HG02885 (cell line): ENCODE measurements at regions not wholly inside any gene's neighbourhood (a gene's known extent, or its start where the extent isn't known, plus 50 kb on each side); places are given as distances from the start of the nearest gene placed in this dataset.

Experiments
- ATAC-seq: cut with Tn5 transposase; IDR thresholded peaks from one replicate; pipeline ENCODE4 v1.9.1; 2021; ENCODE audit warnings: mild to moderate bottlenecking; ENCODE audit not compliant: unreplicated experiment, poor library complexity

DNA sequence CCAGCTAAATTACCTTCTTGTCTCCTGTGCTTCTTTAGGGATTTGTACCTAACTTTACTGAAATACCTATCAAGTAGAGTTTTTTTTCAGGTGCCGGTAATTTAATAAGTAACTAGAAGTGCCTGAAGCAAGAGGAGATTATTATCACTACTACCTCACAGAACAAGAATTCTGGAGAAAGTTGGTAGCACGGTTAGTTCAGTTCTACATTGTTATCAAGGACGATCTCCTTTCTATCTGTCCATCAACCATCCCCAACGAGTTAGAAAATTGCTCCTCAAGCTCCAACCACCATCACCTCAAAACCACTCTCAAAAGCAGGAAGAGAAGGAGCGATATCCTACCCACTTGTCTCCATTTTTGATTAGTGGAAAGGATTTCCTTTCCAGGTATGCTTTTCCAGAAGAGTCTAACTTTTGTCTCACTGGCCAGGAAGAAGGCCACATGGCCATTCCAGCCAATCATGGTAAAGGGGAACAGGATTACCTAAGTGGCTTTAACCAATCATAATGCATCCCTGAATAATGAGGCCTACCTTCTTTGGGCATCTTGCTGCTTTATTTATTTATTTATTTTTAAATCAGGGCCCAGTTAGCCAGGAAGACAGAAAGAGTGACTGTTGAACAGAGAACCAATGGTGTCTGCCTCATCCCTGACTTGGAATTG, 265.2 kb downstream of the SNX13 start:
- no peak for ATAC-seq

DNA sequence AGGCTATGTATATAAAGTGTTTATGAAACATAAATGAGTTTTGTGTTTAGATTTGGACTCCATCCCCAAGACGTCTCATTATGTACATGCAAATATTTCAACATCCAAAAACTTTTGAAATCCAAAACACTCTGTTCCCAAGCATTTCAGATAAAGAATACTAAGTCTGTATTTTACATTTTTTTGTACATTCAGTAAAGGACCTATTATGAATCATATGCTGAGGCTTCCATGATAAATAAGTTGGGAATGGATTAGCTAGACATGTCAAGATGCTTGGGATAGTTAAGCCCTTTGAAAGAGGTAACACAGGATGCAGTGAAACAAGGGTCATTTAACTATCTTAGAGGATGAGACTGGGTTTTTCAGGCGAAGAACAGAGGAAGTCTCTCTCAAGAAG, 262.9 kb downstream of the SNX13 start:
- ATAC-seq, result no peak

DNA sequence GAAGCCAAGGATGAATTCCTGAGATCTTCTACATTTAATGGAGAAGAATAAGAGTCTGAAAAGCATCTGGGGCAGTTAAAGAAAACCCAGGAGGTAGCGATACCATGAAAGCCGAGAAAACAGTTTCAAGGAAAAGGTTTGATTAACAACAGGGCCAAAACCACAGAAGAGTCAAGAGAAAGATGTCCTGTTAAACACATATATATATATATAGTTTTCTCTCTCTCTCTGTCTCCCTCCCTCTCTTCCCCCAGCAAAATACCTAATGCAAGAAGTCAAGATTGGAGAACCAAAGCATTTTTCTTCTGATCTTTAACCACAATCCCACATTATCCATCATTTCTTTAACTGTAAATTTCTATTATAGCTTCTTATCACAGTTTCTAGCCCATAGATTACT, 261.4 kb downstream of the SNX13 start:
- ATAC-seq, result no peak

DNA sequence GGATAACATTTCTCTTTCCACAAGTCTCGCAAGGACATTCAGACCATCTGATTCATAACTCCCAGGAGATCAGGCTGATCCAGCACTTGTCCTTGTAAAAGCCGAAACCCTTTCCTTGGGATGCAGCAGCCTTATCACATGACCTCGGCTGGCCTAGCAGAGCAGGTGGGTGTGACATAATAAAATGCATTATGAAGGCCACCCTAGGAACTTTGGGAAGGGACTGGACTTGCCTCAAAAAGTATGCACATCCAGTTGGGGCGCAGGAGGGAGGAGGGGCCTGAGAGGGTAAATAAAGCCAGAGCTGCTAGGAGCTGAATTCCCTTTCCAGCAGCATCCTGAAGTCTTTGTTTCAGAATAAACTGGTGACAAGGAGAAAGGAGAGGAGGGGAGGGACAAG, 260.8 kb downstream of the SNX13 start:
- ATAC-seq, result no peak

- no peak for ATAC-seq
Measured at GRCh38 chr7:17680026-17680425, 260.3 kb downstream of the SNX13 start.

GRCh38 chr7:17680943-17681351, 259.3 kb downstream of the SNX13 start:
- peak; percentile 41 for ATAC-seq

DNA sequence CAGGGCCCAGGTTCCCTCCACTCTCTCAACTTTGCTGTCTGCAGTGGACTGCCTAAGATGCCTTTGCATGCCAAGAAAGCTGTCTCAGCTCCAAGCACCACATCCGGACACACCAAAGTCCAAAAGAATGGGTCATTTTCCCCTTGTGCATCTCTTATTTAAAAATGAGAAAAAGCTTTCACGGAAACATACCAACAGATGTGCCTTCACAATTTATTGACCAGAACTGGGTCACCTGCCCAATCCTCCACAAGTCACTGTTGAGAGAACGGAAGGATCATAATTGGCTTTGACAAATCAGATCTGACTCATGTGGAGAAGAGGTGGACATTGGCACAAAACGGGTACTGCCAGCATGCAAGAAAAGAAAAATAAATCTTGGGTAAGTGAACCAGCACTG, 258.3 kb downstream of the SNX13 start:
- no peak for ATAC-seq

- ATAC-seq, result no peak
Measured at GRCh38 chr7:17682586-17682985, 257.7 kb downstream of the SNX13 start.

- no peak for ATAC-seq
Measured at GRCh38 chr7:17685141-17685540, 255.2 kb downstream of the SNX13 start.

GRCh38 chr7:17687361-17687760, 252.9 kb downstream of the SNX13 start:
- no peak for ATAC-seq

DNA sequence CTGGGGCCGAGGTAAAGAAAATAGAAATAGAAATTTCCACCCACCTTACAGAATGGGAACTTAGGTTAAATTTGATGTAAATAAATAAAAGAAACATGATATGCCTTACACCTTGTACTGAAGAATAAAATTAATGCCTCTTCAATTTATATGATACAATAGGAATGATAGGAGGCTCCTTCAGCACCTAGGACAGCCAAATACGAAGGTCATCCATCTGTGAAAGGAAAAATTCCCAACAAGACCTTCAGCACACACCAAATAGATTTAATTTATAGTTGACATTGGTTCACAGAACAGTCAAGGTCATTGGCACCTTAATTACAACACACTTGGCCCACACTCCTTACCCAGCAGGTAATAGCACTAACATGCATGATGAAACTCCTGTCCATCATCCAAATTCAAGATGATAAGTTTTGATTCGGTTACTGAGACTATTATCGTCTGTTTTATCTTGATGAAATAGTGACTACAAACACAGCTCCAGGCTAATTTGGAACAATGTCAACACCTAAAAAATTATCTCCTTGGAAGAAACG, 250.9 kb downstream of the SNX13 start:
- no peak for ATAC-seq

DNA sequence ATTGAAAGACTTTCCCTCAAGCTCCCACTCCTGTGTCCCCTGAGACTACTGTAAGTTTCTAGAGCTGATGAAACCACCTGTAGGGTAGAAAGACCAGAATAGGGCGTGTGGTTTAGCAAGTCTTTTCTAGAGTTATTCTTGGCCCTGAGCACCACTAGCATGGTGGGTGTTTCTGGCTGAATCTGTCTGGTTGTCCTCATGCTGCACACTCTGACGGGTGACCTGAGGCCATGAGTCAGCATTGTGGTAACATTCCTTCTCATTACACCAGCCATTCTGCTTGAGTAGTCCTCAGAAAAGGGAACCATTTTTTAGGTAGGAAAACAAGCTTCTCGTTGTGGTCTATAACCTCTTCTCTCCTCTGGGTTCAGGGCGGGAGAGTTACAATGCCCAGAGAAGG, 250.3 kb downstream of the SNX13 start:
- ATAC-seq, result peak; percentile 96

DNA sequence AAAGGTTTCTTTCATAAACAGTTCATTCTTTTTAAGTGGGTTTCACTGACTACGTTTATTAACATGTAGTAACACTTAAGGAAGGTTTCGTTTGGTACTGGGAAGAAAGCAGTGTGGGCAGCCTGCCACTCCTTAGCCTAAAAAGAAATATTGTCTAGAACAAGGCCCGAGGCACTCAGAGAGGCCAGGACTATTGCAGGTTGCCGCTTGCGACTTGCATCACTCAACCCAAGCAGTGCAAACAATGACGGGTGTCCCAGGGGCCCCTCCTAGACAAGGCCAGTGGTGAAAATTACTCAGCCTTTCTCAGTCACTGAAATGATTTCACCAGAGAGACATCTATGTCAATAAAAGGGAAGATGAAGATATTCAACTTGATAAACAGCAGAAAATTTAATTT, 243.9 kb downstream of the SNX13 start:
- no peak for ATAC-seq

DNA sequence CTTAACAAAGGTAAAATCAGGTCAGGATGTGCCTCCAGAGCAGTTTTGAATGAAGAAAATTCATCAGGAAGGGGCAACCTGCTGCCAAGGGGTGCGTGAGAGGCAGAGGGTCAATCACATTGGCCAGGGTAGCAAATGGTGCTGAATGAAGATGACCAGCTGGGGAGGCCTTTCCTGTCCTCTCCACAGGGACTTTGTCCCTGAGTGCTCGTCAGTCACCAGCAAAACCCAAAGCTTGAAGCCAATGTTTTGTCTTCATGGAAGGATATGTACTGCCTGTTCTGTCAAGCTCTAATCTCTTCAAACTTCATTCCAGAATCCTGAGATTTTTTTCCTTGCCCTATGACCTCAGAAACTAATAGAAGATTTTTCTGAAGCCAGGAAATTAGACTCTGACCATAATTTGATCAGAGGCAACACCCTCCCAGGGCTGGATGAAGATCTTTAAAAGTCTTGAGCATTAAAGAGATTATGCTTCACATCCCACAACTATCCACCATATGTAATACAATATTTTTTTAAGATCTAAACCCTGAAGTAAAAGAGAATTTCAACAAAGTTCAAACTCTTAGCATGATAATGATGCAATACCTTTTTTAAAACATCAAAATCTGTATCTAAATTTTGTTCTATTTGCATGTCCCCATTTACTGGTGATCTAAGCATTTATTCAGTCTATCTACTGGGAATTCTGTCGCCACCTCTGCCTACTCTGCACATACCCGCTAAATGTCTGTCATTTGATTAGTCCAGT, 243.0 kb downstream of the SNX13 start:
- ATAC-seq, result no peak

GRCh38 chr7:17699696-17700095, 240.6 kb downstream of the SNX13 start:
- ATAC-seq, result no peak

DNA sequence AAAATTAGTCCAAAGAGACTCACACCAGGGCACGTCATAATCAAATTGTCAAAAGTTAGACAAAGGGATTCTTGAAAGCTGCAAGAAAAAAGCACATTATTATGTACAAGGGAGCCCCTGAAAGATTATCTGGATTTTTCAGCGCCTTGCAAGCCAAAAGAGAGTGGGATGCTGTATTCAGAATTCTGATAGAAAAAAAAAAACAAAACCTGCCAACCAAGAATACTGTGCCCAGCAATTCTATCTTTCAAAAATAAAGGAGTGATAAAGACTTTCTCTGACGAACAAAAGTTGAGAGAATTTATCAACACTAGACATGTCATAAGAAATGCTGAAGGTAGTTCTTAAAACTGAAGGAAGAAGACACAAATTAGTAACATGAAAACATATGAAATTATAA, 240.2 kb downstream of the SNX13 start:
- ATAC-seq, result no peak

- ATAC-seq, result no peak
Measured at GRCh38 chr7:17706275-17706674, 234.0 kb downstream of the SNX13 start.

GRCh38 chr7:17706734-17707133, 233.6 kb downstream of the SNX13 start:
- ATAC-seq, result peak; percentile 88

- no peak for ATAC-seq
Measured at GRCh38 chr7:17709127-17709526, 231.2 kb downstream of the SNX13 start.

- no peak for ATAC-seq
Measured at GRCh38 chr7:17709599-17709998, 230.7 kb downstream of the SNX13 start.

- ATAC-seq, result no peak
Measured at GRCh38 chr7:17710312-17710711, 230.0 kb downstream of the SNX13 start.

- ATAC-seq, result no peak
Measured at GRCh38 chr7:17713584-17713983, 226.7 kb downstream of the SNX13 start.
